K562 (cell line): ENCODE measurements at regions not wholly inside any gene's neighbourhood (a gene's known extent, or its start where the extent isn't known, plus 50 kb on each side); places are given as distances from the start of the nearest gene placed in this dataset.

ENCODE experiments used
- ATAC-seq: fragments of 200-7000 bp; cut with Tn5 transposase; 3 replicates; pipeline ENCODE4 v1.9.1; 2020; ENCODE audit warnings: moderate library complexity
- BruUV-seq: library from RNA; stranded (reverse); fragments of 400-500 nt; replicated peaks from 2 replicates; lab custom pipeline; 2021; lab: Mats Ljungman, UMichigan
- CTCF ChIA-PET: fragments of 300-600 bp; formaldehyde crosslinking; extraction: SDS; loops from one replicate; lab custom pipeline; 2021; ENCODE audit warnings: low intra/inter-chr PET ratio; lab: Yijun Ruan, JAX
- POLR2A ChIA-PET: fragments of 300-600, 350-650 bp; sonication (Branson Sonifier 250); formaldehyde crosslinking; extraction: SDS; loops from one replicate; lab custom pipeline; 2021; ENCODE audit warnings: antibody characterized with exemption, inconsistent platforms; lab: Yijun Ruan, JAX
- DNase-seq, 4 experiments: peaks; one replicate each; pipeline versions ENCODE4 v3.0.0 to v3.0.0-alpha.2; 2011 to 2018; ENCODE audit warnings: low spot score in 3 of 4, mixed read lengths in 3 of 4; ENCODE audit errors: extremely low read depth in 1 of 4
- FAIRE-seq: peaks from 2 replicates; lab custom pipeline; 2011; peaks lifted over from hg19 to GRCh38; lab: Jason Lieb, UNC
- H2AFZ ChIP-seq: 2 replicates; pipeline ENCODE4 v1.6.0; 2011; ENCODE audit warnings: low read depth, low read length, control low read depth, inconsistent platforms
- H3K27ac ChIP-seq: fragments of 200-600 bp; 3 replicates; pipeline ENCODE4 v1.8.0; 2011; ENCODE audit warnings: low read depth, mild to moderate bottlenecking, control low read depth, inconsistent platforms, low read length, moderate library complexity, mixed read lengths; ENCODE audit errors: extremely low read depth
- H3K27me3 ChIP-seq, 2 experiments: fragments of 300-600 bp in 1 of 2; 2 replicates in 1 of 2; 3 replicates in 1 of 2; pipeline versions ENCODE4 v1.6.0 to v1.8.0; 2011; ENCODE audit warnings: inconsistent platforms in 2 of 2, low read length in 2 of 2, mild to moderate bottlenecking in 1 of 2, mixed read lengths in 1 of 2, moderate library complexity in 1 of 2; ENCODE audit not compliant: control insufficient read depth in 2 of 2, insufficient read depth in 2 of 2
- H3K36me3 ChIP-seq: fragments of 300-600 bp; 3 replicates; pipeline ENCODE4 v1.8.0; 2011; ENCODE audit warnings: mild to moderate bottlenecking, low read length, inconsistent platforms; ENCODE audit not compliant: control insufficient read depth, insufficient read depth
- H3K4me1 ChIP-seq, 2 experiments: fragments of 200-600 bp in 1 of 2; replicated peaks in 1 of 2; 2 replicates in 1 of 2; 3 replicates in 1 of 2; pipeline versions ENCODE4 v1.5.1 to v1.8.0; 2011; ENCODE audit warnings: inconsistent platforms in 2 of 2, low read length in 2 of 2, mild to moderate bottlenecking in 1 of 2, mixed read lengths in 1 of 2, moderate library complexity in 1 of 2; ENCODE audit not compliant: control insufficient read depth in 2 of 2, insufficient read depth in 2 of 2
- H3K4me2 ChIP-seq: 2 replicates; pipeline ENCODE4 v1.6.1; 2011; ENCODE audit warnings: low read length, control low read depth, inconsistent platforms, mixed read lengths; ENCODE audit not compliant: insufficient read depth
- H3K4me3 ChIP-seq: fragments of 200-600 bp; sonication (generic), shearing (Covaris generic); 2 replicates; pipeline ENCODE4 v1.5.1; 2016; ENCODE audit warnings: control low read depth, inconsistent platforms
- H3K79me2 ChIP-seq: fragments of 200-600 bp; 3 replicates; pipeline ENCODE4 v1.8.0; 2011; ENCODE audit warnings: low read length, inconsistent platforms; ENCODE audit not compliant: control insufficient read depth, insufficient read depth
- H3K9ac ChIP-seq, 2 experiments: 2 replicates each; pipeline versions ENCODE4 v1.6.0 to v1.6.1; 2011; ENCODE audit warnings: low read depth in 2 of 2, low read length in 2 of 2, control low read depth in 1 of 2, inconsistent platforms in 1 of 2, mild to moderate bottlenecking in 1 of 2, mixed read lengths in 1 of 2; ENCODE audit not compliant: insufficient read depth in 1 of 2
- H3K9me1 ChIP-seq: one replicate; pipeline ENCODE4 v1.6.0; 2011; ENCODE audit warnings: inconsistent platforms, mild to moderate bottlenecking, low read length, moderate library complexity; ENCODE audit not compliant: control insufficient read depth, insufficient read depth
- H3K9me3 ChIP-seq: replicated peaks from 2 replicates; pipeline ENCODE4 v1.5.1; 2011; ENCODE audit warnings: low read depth, low read length, inconsistent platforms; ENCODE audit not compliant: control insufficient read depth, insufficient read depth
- H4K20me1 ChIP-seq: replicated peaks from 2 replicates; pipeline ENCODE4 v1.6.1; 2011; ENCODE audit warnings: low read length, inconsistent platforms, mixed read lengths; ENCODE audit not compliant: control insufficient read depth, insufficient read depth
- CTCF ChIP-seq, 3 experiments: IDR thresholded peaks in 2 of 3; conservative IDR thresholded peaks in 1 of 3; 2 replicates each; pipeline ENCODE4 v1.5.1; 2011 to 2012; ENCODE audit warnings: low read length in 3 of 3, mild to moderate bottlenecking in 3 of 3, control low read depth in 2 of 3, improper control_type of control experiment in 1 of 3, inconsistent platforms in 1 of 3, low read depth in 1 of 3, mixed read lengths in 1 of 3, moderate library complexity in 1 of 3; ENCODE audit not compliant: insufficient read depth in 2 of 3
- MEF2D ChIP-seq: conservative IDR thresholded peaks from 2 replicates; pipeline ENCODE4 v1.6.1; 2016; ENCODE audit warnings: low read depth, missing genetic modification characterization, missing compliant biosample characterization
- PATZ1 ChIP-seq: fragments of 250-450 bp; sonication (Bioruptor Pico); IDR thresholded peaks from 2 replicates; pipeline ENCODE4 v1.5.0; 2020; ENCODE audit warnings: mild to moderate bottlenecking, borderline replicate concordance
- SMARCB1 ChIP-seq: IDR thresholded peaks from 2 replicates; pipeline ENCODE4 v1.6.1; 2011; ENCODE audit warnings: improper control_type of control experiment, low read depth; ENCODE audit not compliant: insufficient read length
- ZNF232 ChIP-seq: sonication (generic); formaldehyde crosslinking; IDR thresholded peaks from 2 replicates; pipeline ENCODE4 v1.8.0; 2022; ENCODE audit warnings: mild to moderate bottlenecking, missing genetic modification reagents
- ZNF24 ChIP-seq: fragments of 450-650 bp; IDR thresholded peaks from 2 replicates; pipeline ENCODE4 v1.6.1; 2016
- WGBS: fragments of 100-300 bp; shearing (Covaris generic); methylation state at CpG from one replicate; pipeline ENCODE4 v1.1.6; 2016; ENCODE audit warnings: low coverage, mixed read lengths; ENCODE audit not compliant: insufficient coverage; ENCODE audit errors: missing lambda C conversion rate; 5-methylcytosine and 5-hydroxymethylcytosine counted together
- in situ Hi-C: fragments of 300-500 bp; cut with MboI; formaldehyde crosslinking; loops from 4 replicates; pipeline ENCODE4 v1.15.0; 2018; ENCODE audit warnings: inconsistent platforms, mixed read lengths
- intact Hi-C: fragments of 100-400 bp; cut with micrococcal nuclease; formaldehyde crosslinking; loops from 2 replicates; pipeline ENCODE4 v1.14.2; 2022

GRCh38 chr1:118503752-118504151, 318.7 kb upstream of the SPAG17 start (continued):
- no peak for TF ChIP-seq CTCF (IDR thresholded peaks at IDR 0.05 in 2 of 3, conservative IDR thresholded peaks at IDR 0.05 in 1 of 3; ENCODE audit: insufficient read depth in 2 of 3, low read depth in 1 of 3, low read length in 3 of 3)

- Histone ChIP-seq H3K9me3 (no peaks in the 10 kb centered on the region), H3K9ac (no peak overlapping the region), H3K4me3 (no peak overlapping the region), H3K4me2 (no peak overlapping the region), H3K79me2 (no peaks in the 10 kb centered on the region), H3K36me3 (no peaks in the 10 kb centered on the region), H3K27me3 (no peaks in the 10 kb centered on the region), H3K9me1 (no peaks in the 10 kb centered on the region), H4K20me1 (no peaks in the 10 kb centered on the region), H2AFZ (no peak overlapping the region), H3K4me1 (no peaks in the 10 kb centered on the region), H3K27ac (no peak overlapping the region)
- FAIRE-seq, result no peak
- in situ Hi-C loops, result no loop called here
- no peak for ATAC-seq
- intact Hi-C loops, result no loop called here
- BruUV-seq, result no TSS peak
- ChIA-PET POLR2A (no interaction called here), CTCF (no interaction called here)
- 0% methylated on average over 1 of the region's 1 CpG for WGBS
- no peak for DNase-seq
- TF ChIP-seq ZNF24 (no peak), SMARCB1 (no peak), ZNF232 (CRISPR knock-in tag) (no peak), PATZ1 (CRISPR knock-in tag) (no peak), MEF2D (tag) (no peak)
Observed at GRCh38 chr1:118494998-118495397, 310.0 kb upstream of the SPAG17 start.
